Lower leg skin (tissue), 3 donors: ENCODE measurements at regions not wholly inside any gene's neighbourhood (a gene's known extent, or its start where the extent isn't known, plus 50 kb on each side); places are given as distances from the start of the nearest gene placed in this dataset.

ENCODE experiments used
- CTCF ChIP-seq, 3 donors: fragments of 450-650 bp; IDR thresholded peaks; one replicate each; pipeline ENCODE4 v1.5.1; 2016; ENCODE audit warnings: antibody characterized with exemption in 3 of 3, mild to moderate bottlenecking in 3 of 3, moderate library complexity in 2 of 3
- POLR2A ChIP-seq, 2 donors: fragments of 450-650 bp; IDR thresholded peaks; one replicate each; pipeline ENCODE4 v1.6.1; 2016 to 2017; ENCODE audit warnings: antibody characterized with exemption in 2 of 2, mild to moderate bottlenecking in 1 of 2, moderate library complexity in 1 of 2

- TF ChIP-seq POLR2A (IDR thresholded peaks at IDR 0.05), result no peak
- no peak for TF ChIP-seq CTCF (IDR thresholded peaks at IDR 0.05)
Measured at GRCh38 chr18:1047406-1047805, 142.7 kb downstream of the ADCYAP1 start.
